Stimulated activated CD4-positive, alpha-beta T cell treated with anti-CD3 and anti-CD28 coated beads, TNF-alpha, amount 100 ng/mL, for 4 hours (primary cell): ENCODE measurements at regions not wholly inside any gene's neighbourhood (a gene's known extent, or its start where the extent isn't known, plus 50 kb on each side); places are given as distances from the start of the nearest gene placed in this dataset.

Source experiments
- DNase-seq, 3 experiments: peaks; one replicate each; pipeline ENCODE4 v3.0.0-alpha.2; 2020; ENCODE audit warnings: low read depth in 3 of 3

- no peak for DNase-seq
Observed at GRCh38 chr12:45587012-45587411, 142.5 kb upstream of the ARID2 start.

- DNase-seq = no peak
Observed at GRCh38 chr12:45587877-45588533, 141.5 kb upstream of the ARID2 start.

DNA sequence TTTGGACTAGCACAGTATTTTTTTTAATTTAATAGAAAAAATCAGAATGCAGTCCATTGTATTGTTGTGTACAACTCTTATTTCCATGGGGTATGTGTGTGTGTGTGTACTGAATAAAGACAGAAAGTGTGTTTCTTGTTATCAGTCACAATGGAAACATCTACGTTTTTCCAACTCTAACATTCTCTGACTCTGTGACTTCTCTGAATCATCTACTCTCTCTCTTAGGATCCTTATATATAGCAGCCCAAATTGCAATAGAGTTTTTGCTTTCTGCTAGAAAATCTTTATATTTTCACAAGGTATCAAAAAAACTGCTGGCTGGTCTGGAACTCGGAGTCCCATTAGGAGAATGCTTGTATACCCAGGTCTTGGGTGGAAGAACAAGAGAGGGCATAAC, 138.9 kb upstream of the ARID2 start:
- no peak for DNase-seq

DNA sequence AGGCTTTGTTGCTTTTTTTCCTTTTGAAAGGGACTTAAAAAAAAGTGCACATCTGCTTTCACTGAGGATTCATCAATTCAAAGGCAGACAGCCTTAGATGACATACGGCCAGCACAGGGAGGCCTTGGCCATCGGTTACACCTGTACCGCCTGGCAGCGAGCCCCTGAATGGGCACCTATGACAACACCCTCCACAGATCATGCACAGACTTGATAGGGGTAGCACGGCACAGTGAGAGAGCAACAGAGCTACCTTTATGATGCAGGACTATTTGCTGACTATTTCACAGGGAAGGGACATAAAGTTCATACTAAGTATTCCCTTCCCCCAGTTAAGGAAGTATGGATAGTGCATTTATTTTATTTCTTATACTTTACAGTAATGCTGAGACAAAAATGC, 137.9 kb upstream of the ARID2 start:
- no peak for DNase-seq

- no peak for DNase-seq
Observed at GRCh38 chr12:45596366-45596765, 133.1 kb upstream of the ARID2 start.

- DNase-seq = no peak
Observed at GRCh38 chr12:45598336-45598735, 131.2 kb upstream of the ARID2 start.

GRCh38 chr12:45598761-45599160, 130.7 kb upstream of the ARID2 start:
- DNase-seq = no peak

- no peak for DNase-seq
Observed at GRCh38 chr12:45599196-45599595, 130.3 kb upstream of the ARID2 start.

DNA sequence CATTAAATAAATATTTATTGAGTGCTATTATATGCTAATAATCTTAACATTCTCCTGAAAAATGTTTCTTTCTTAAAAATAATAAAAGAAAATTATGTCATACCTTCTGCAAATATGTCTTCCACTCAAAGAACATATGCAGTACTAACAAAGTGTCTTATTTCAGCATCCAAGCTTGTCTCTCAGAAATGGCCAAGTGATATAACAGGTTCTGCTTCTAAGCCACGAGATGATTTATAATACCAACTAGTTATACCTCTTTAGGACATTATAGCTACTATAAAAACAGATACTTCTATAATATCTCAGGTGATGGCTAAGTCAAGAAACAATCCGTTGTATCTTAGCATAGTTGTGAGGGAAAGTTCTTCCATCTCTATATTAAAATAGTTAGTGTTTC, 128.1 kb upstream of the ARID2 start:
- DNase-seq = no peak

GRCh38 chr12:45601888-45602287, 127.6 kb upstream of the ARID2 start:
- DNase-seq = no peak

GRCh38 chr12:45605624-45606023, 123.9 kb upstream of the ARID2 start:
- DNase-seq = no peak

DNA sequence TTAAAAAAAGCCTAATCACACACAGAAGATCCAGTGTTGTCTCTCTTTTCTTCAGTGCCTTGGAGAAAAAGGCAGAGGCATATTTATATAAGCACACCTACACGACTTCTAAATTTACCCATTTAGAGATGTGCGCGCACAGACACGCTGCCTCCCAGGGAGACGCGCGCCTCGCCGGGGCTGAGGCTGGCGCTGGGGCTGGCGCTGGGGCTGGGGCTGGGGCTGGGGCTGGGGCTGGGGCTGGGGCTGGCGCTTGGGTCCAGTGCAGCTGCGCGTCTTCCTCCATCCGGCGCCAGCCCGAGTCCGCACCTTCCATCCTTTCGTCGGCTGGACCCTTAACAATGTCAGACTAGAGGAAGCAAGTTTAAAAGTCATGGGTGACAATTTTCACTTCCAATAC, 118.4 kb upstream of the ARID2 start:
- no peak for DNase-seq

GRCh38 chr12:45611495-45611894, 118.0 kb upstream of the ARID2 start:
- DNase-seq = no peak

DNA sequence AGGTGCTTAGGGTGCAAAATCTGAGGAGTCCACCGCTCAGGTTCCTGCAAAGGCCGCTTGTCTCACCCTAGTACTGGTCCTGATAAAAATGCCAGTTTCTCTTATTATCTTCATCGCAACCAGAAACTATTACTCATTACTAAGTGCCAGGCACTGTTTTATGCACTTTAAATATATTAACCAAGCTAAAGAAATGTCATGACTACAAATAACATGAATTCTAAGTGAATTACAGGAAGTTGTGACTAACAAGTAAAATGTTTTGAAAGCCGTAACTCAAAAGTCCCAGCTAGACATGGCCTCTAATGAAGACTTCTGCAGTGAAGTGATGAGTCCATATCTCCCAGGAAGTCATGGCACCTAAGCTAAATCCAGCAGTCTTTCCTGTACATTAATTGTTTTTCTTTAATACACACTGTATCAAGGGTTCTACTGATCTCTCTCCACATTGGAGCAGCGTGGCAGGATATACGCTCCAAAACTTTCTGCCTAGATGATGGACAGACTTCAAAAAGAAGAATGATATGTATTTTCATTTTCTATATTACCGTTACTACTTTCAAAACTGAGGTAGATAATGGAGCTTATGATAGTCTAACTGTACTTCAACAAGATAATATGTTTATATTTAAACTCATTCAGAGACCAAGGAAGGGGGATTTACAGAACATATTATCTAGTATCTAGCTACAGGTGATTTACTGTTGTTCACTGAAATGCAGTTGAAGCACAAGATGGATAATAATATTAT, 117.3 kb upstream of the ARID2 start:
- no peak for DNase-seq

- no peak for DNase-seq
Observed at GRCh38 chr12:45613296-45613695, 116.2 kb upstream of the ARID2 start.

GRCh38 chr12:45613855-45614254, 115.7 kb upstream of the ARID2 start:
- DNase-seq = no peak

GRCh38 chr12:45615268-45615667, 114.2 kb upstream of the ARID2 start:
- DNase-seq = no peak

DNA sequence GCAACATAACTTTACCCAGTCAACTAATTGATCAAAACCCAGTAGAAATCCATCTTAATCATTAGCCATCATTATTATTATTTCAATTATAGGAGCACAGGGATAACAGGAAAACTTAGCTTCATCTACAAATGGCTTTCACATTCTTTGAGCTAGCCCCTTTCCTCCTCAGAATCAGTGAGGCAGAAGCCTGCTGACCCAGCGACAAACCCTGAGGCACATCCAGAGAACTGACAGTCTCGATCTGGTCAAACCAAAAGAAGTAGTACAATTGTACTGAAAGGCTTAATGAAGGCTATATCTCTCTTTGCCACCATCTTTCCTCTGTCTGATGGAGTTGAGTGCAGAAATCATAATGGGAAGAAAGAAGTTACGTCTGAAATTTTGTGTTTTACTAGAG, 109.8 kb upstream of the ARID2 start:
- DNase-seq = no peak

- no peak for DNase-seq
Observed at GRCh38 chr12:45621703-45622102, 107.8 kb upstream of the ARID2 start.

- DNase-seq = no peak
Observed at GRCh38 chr12:45622210-45622937, 107.1 kb upstream of the ARID2 start.

DNA sequence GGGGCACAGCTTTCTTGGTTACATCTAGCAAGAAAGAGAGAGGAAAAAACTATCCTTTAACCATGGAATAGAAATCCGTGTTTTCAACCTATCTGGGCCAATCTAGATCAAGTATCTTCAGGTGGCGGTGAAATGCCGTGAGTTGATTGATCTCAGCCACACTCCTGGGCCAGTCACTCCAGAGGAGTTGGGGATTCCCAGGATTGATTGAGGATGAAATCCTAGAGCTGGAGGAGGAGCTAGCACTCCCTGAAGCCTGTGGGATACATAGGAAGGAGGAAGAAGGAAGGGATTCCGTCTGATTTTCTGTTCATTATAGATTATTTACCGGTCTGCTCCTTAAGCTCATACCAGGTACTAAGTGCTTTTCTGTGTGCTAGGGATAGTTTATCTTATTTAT, 106.3 kb upstream of the ARID2 start:
- no peak for DNase-seq

DNA sequence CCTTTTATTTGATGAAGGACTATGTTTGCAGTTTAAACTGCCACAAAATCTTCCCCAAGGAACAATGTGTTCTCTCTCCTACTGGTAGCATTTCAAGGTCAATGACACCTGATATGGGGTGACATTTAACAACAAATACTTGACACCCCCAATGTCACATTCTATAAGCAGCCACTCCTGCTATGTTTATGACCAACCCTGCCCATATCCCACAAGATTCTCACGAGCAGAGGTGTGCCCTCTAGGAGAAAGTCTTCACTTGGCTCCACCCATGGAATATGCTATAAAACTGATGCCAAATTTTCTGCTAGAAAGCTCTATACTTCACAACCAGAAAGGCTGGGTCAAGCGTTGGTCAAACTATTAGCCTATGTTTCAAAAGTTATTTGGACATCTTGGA, 105.6 kb upstream of the ARID2 start:
- DNase-seq = no peak

DNA sequence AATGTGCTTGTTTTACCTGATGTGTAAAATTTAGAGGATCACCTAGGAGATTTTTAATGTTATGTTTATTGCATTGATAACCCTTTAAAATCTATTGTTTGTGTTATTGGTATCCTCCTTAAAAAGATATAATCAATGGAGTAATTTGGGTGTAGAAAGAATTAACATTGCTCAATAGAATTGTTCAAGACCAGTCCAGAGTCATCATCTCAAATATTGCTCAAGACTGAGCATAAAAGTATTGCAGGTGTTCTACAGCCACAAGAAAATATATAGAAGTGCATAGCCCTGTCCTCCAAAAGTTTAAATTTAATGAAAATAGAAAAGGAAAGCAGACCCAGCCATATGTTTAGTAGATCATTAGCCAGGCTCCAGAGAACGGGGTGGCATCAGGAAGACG, 102.5 kb upstream of the ARID2 start:
- no peak for DNase-seq
